Body of pancreas (tissue), 4 donors: ENCODE measurements at regions not wholly inside any gene's neighbourhood (a gene's known extent, or its start where the extent isn't known, plus 50 kb on each side); places are given as distances from the start of the nearest gene placed in this dataset.

Experiments used
- ATAC-seq: fragments of 150-250 bp; one replicate; pipeline ENCODE4 v1.9.1; 2016
- DNase-seq, 4 donors: peaks; one replicate each; pipeline ENCODE4 v3.0.0-alpha.2; 2019
- H3K27ac ChIP-seq, 4 donors: fragments of 200-600 bp; sonication (generic); 1 replicate in 3 of 4; 2 replicates in 1 of 4; pipeline versions ENCODE4 v1.5.1 to v1.6.1; 2016 to 2019; ENCODE audit warnings: mild to moderate bottlenecking in 1 of 4, mixed read lengths in 1 of 4, moderate library complexity in 1 of 4
- H3K27me3 ChIP-seq, 2 donors: fragments of 200-600 bp; sonication (generic); one replicate each; pipeline ENCODE4 v1.6.0; 2016; ENCODE audit warnings: mild to moderate bottlenecking in 1 of 2
- H3K36me3 ChIP-seq, 2 donors: fragments of 200-600 bp; sonication (generic); replicated peaks in 1 of 2; 2 replicates each; pipeline ENCODE4 v1.5.1; 2016; ENCODE audit warnings: low read depth in 2 of 2; ENCODE audit not compliant: insufficient read depth in 1 of 2
- H3K4me1 ChIP-seq: fragments of 200-600 bp; sonication (generic); one replicate; pipeline ENCODE4 v1.6.0; 2016
- H3K4me3 ChIP-seq, 2 donors: fragments of 200-600 bp; sonication (generic); 1 replicate in 1 of 2; 2 replicates in 1 of 2; pipeline ENCODE4 v1.5.1; 2016 to 2019
- H3K9me3 ChIP-seq, 3 donors: fragments of 200-600 bp; sonication (generic); 1 replicate in 2 of 3; 2 replicates in 1 of 3; pipeline ENCODE4 v1.5.1; 2016
- POLR2A ChIP-seq, 3 donors: fragments of 450-650 bp; IDR thresholded peaks; one replicate each; pipeline ENCODE4 v1.6.1; 2016; ENCODE audit warnings: antibody characterized with exemption in 3 of 3, mild to moderate bottlenecking in 2 of 3
- WGBS, 2 donors: methylation state at CpG; one replicate each; pipeline ENCODE4 v1.1.5; 2017; 5-methylcytosine and 5-hydroxymethylcytosine counted together
- intact Hi-C: fragments of 100-400 bp; cut with DNase I; formaldehyde crosslinking; loops from one replicate; pipeline ENCODE4 v1.15.1; 2023
- TF ChIP-seq, protein P1 (sequence below), 7 experiments: fragments of 450-650 bp in 4 of 7; fragments of 200-600 bp in 3 of 7; sonication (generic) in 3 of 7; IDR thresholded peaks; one replicate each; pipeline ENCODE4 v1.5.1; 2016 to 2019; ENCODE audit warnings: antibody characterized with exemption in 7 of 7

DNA sequence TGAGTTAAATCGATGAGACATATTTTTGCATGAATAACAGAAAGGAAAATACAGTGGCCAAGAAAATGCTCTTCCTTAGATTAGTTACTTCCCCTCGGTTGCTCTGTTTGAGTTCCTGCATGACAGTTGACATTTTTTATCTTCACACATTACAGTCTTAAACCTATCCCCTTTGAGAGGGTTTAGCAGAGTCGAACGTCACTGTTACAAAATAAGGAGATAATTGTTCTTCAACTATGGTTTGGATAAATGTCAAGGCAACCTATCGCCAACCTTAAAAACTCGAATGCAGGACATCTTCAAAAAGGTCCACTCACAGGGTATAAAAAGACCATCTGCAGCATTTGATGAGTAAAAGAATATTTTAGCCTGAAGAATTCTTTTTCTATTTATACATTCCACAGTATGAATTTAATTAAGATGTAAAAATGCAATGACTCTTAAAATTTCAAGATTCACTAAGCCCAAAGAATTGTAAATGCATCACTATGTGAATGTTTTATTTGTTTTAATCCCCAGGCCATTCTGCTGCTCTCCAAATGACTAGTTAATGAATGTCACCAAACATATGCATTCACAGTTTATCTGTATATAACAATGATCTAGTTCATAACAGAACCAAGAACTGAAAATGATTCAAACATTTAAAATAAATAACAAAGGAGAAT is 68.9 kb upstream of the COL11A1 start:
- 55 to 59% methylated on average over 6 of the region's 6 CpGs for WGBS, 2 donors
- TF ChIP-seq, protein P1, sequence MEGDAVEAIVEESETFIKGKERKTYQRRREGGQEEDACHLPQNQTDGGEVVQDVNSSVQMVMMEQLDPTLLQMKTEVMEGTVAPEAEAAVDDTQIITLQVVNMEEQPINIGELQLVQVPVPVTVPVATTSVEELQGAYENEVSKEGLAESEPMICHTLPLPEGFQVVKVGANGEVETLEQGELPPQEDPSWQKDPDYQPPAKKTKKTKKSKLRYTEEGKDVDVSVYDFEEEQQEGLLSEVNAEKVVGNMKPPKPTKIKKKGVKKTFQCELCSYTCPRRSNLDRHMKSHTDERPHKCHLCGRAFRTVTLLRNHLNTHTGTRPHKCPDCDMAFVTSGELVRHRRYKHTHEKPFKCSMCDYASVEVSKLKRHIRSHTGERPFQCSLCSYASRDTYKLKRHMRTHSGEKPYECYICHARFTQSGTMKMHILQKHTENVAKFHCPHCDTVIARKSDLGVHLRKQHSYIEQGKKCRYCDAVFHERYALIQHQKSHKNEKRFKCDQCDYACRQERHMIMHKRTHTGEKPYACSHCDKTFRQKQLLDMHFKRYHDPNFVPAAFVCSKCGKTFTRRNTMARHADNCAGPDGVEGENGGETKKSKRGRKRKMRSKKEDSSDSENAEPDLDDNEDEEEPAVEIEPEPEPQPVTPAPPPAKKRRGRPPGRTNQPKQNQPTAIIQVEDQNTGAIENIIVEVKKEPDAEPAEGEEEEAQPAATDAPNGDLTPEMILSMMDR (IDR thresholded peaks at IDR 0.05), result no peak
- TF ChIP-seq POLR2A (IDR thresholded peaks at IDR 0.05), result no peak
- Histone ChIP-seq H3K27me3 (no peaks in the 10 kb centered on the region), H3K4me1 (no peaks in the 10 kb centered on the region), H3K9me3 (no peaks in the 10 kb centered on the region), H3K27ac (no peak overlapping the region), H3K4me3 (no peak overlapping the region), H3K36me3 (no peaks in the 10 kb centered on the region)
- intact Hi-C loops, result no loop called here
- ATAC-seq (no peak), DNase-seq (no peak)

GRCh38 chr1:103171041-103171590 is 62.8 kb upstream of the COL11A1 start:
- Histone ChIP-seq H3K27ac (no peak overlapping the region), H3K9me3 (no peaks in the 10 kb centered on the region), H3K4me3 (no peak overlapping the region), H3K36me3 (no peaks in the 10 kb centered on the region), H3K4me1 (no peaks in the 10 kb centered on the region), H3K27me3 (no peaks in the 10 kb centered on the region)
- intact Hi-C loops, result no loop called here
- no peak for TF ChIP-seq POLR2A (IDR thresholded peaks at IDR 0.05)
- TF ChIP-seq, protein P1 (IDR thresholded peaks at IDR 0.05), result no peak
- ATAC-seq, result no peak
- DNase-seq, result no peak
- 28 to 49% methylated on average over 1 of the region's 1 CpG for WGBS, 2 donors

- ATAC-seq (no peak), DNase-seq (no peak)
- intact Hi-C loops, result no loop called here
- Histone ChIP-seq H3K36me3 (no peaks in the 10 kb centered on the region), H3K4me3 (no peak overlapping the region), H3K27ac (no peak overlapping the region), H3K9me3 (no peaks in the 10 kb centered on the region), H3K4me1 (no peaks in the 10 kb centered on the region), H3K27me3 (no peaks in the 10 kb centered on the region)
- 89 to 92% methylated on average over 7 of the region's 7 CpGs for WGBS, 2 donors
- TF ChIP-seq, protein P1 (IDR thresholded peaks at IDR 0.05), result no peak
- no peak for TF ChIP-seq POLR2A (IDR thresholded peaks at IDR 0.05)
These were observed 62.3 kb upstream of the COL11A1 start for GRCh38 chr1:103170609-103171008.

DNA sequence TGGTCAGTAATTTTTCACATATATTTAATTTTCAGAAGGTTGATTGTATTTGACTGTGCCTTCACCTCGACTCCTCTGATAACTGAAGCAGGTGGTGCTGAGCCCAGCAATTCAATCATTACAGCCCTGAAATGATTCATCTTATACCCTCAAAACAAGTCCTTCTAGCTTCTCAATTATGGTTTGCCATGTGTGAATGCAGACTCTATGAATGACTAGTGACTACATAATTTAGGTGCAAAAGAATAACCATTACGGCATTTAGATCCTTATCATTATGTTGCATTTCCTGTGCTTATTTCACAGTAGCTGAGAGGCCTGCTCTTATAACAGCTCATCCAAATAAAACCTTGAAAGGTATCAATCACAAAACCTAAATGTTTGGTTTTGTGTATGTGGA is 54.0 kb upstream of the COL11A1 start:
- H3K4me3 ChIP-seq, result no peak overlapping the region
- no peaks in the 10 kb centered on the region for H3K36me3 ChIP-seq
- no peaks in the 10 kb centered on the region for H3K4me1 ChIP-seq
- no peak for TF ChIP-seq POLR2A (IDR thresholded peaks at IDR 0.05)
- TF ChIP-seq, protein P1 (IDR thresholded peaks at IDR 0.05), result no peak
- 65 to 66% methylated on average over 2 of the region's 2 CpGs for WGBS, 2 donors
- no peak overlapping the region for H3K27ac ChIP-seq
- intact Hi-C loops, result no loop called here
- DNase-seq (no peak), ATAC-seq (no peak)
- H3K9me3 ChIP-seq, result no peaks in the 10 kb centered on the region
- no peaks in the 10 kb centered on the region for H3K27me3 ChIP-seq

GRCh38 chr1:103160281-103160680 is 52.0 kb upstream of the COL11A1 start:
- no peak overlapping the region for H3K27ac ChIP-seq
- no peaks in the 10 kb centered on the region for H3K27me3 ChIP-seq
- no peaks in the 10 kb centered on the region for H3K36me3 ChIP-seq
- no peaks in the 10 kb centered on the region for H3K9me3 ChIP-seq
- intact Hi-C loops, result no loop called here
- H3K4me3 ChIP-seq, result no peak overlapping the region
- TF ChIP-seq, protein P1 (IDR thresholded peaks at IDR 0.05), result no peak
- TF ChIP-seq POLR2A (IDR thresholded peaks at IDR 0.05), result no peak
- H3K4me1 ChIP-seq, result no peaks in the 10 kb centered on the region
- no peak for ATAC-seq
- WGBS, 2 donors, result 74 to 75% methylated on average over 1 of the region's 1 CpG
- DNase-seq, result no peak
